ENCODE measurements at regions not wholly inside any gene's neighbourhood (a gene's known extent, or its start where the extent isn't known, plus 50 kb on each side); places are given as distances from the start of the nearest gene placed in this dataset.

GRCh38 chr1:58307431-58307830 lies 239.1 kb downstream of the OMA1 start:
- H3K9me3 ChIP-seq (ENCODE audit: control insufficient read depth in 4 of 4, low read length in 3 of 4) = no peaks in the 10 kb centered on the region
- no peak overlapping the region for H3K4me3 ChIP-seq (ENCODE audit: low read depth in 1 of 3, low read length in 3 of 3)
- H3K9ac ChIP-seq (ENCODE audit: low read depth in 1 of 2, low read length in 2 of 2) = no peak overlapping the region
- DNase-seq (ENCODE audit: low spot score) = no peak
- TF ChIP-seq HNF4G (IDR thresholded peaks at IDR 0.05) (no peak), ZBTB33 (IDR thresholded peaks at IDR 0.05) (no peak), MAX (IDR thresholded peaks at IDR 0.05) (no peak)
- H3K27ac ChIP-seq (ENCODE audit: low read depth in 1 of 2, low read length in 2 of 2) = no peak overlapping the region
- 90% methylated on average over 1 of the region's 1 CpG for WGBS
- H3K27me3 ChIP-seq (ENCODE audit: control insufficient read depth in 4 of 4, insufficient read depth in 4 of 4, low read length in 3 of 4) = no peaks in the 10 kb centered on the region
- H3K36me3 ChIP-seq (ENCODE audit: control insufficient read depth in 4 of 4, insufficient read depth in 3 of 4, low read depth in 1 of 4, low read length in 3 of 4) = no peaks in the 10 kb centered on the region
- H3K4me1 ChIP-seq (ENCODE audit: control insufficient read depth in 4 of 4, insufficient read depth in 4 of 4, low read length in 3 of 4) = no peaks in the 10 kb centered on the region

- H3K9ac ChIP-seq (ENCODE audit: low read depth in 1 of 2, low read length in 2 of 2) = no peak overlapping the region
- H3K9me3 ChIP-seq (ENCODE audit: control insufficient read depth in 4 of 4, low read length in 3 of 4) = no peaks in the 10 kb centered on the region
- 96% methylated on average over 1 of the region's 1 CpG for WGBS
- no peak overlapping the region for H3K27ac ChIP-seq (ENCODE audit: low read depth in 1 of 2, low read length in 2 of 2)
- TF ChIP-seq RAD21 (IDR thresholded peaks at IDR 0.05) (no peak), CTCF (IDR thresholded peaks at IDR 0.05; ENCODE audit: low read depth, low read length, missing input control) (no peak), SP1 (IDR thresholded peaks at IDR 0.05) (no peak), HNF4G (IDR thresholded peaks at IDR 0.05) (no peak), GABPA (IDR thresholded peaks at IDR 0.05 in 1 of 2, conservative IDR thresholded peaks at IDR 0.05 in 1 of 2) (no peak), ZBTB33 (IDR thresholded peaks at IDR 0.05) (no peak), JUND (IDR thresholded peaks at IDR 0.05) (no peak), HNF4A (conservative IDR thresholded peaks at IDR 0.05) (no peak), TAF1 (conservative IDR thresholded peaks at IDR 0.05) (no peak), YY1 (IDR thresholded peaks at IDR 0.05) (no peak), MAX (IDR thresholded peaks at IDR 0.05) (no peak), FOXA2 (IDR thresholded peaks at IDR 0.05) (no peak), NR2F2 (IDR thresholded peaks at IDR 0.05) (no peak), FOXA1 (IDR thresholded peaks at IDR 0.05) (no peak), EGR1 (IDR thresholded peaks at IDR 0.05; ENCODE audit: low read depth in 2 of 2) (no peak), REST (IDR thresholded peaks at IDR 0.05) (no peak), ATF3 (IDR thresholded peaks at IDR 0.05) (no peak), RXRA (IDR thresholded peaks at IDR 0.05) (no peak)
- H3K36me3 ChIP-seq (ENCODE audit: control insufficient read depth in 4 of 4, insufficient read depth in 3 of 4, low read depth in 1 of 4, low read length in 3 of 4) = no peaks in the 10 kb centered on the region
- no peaks in the 10 kb centered on the region for H3K4me1 ChIP-seq (ENCODE audit: control insufficient read depth in 4 of 4, insufficient read depth in 4 of 4, low read length in 3 of 4)
- H3K4me3 ChIP-seq (ENCODE audit: low read depth in 1 of 3, low read length in 3 of 3) = no peak overlapping the region
- no peaks in the 10 kb centered on the region for H3K27me3 ChIP-seq (ENCODE audit: control insufficient read depth in 4 of 4, insufficient read depth in 4 of 4, low read length in 3 of 4)
- no peak for DNase-seq (ENCODE audit: low spot score)
These were observed 240.9 kb downstream of the OMA1 start for GRCh38 chr1:58305622-58306021.

All from liver (tissue), 8 donors.